Neural cell (in vitro differentiated cells): ENCODE measurements at regions not wholly inside any gene's neighbourhood (a gene's known extent, or its start where the extent isn't known, plus 50 kb on each side); places are given as distances from the start of the nearest gene placed in this dataset.

Experiments
- H2AFZ ChIP-seq: fragments of 200-600, 300-800 bp; sonication (generic), shearing (Covaris generic); 2 replicates; pipeline ENCODE4 v1.6.0; 2014; ENCODE audit warnings: low read depth, mild to moderate bottlenecking, antibody characterized with exemption, low read length, moderate library complexity
- H3F3A ChIP-seq: fragments of 200-600 bp; shearing (Covaris generic); 2 replicates; pipeline ENCODE4 v1.6.1; 2016; ENCODE audit warnings: mild to moderate bottlenecking, moderate library complexity, mixed read lengths, antibody characterized with exemption, low read length; ENCODE audit not compliant: insufficient read depth, poor library complexity, severe bottlenecking
- H3K27ac ChIP-seq: fragments of 200-600, 300-800 bp; sonication (generic), shearing (Covaris generic); 2 replicates; pipeline ENCODE4 v1.5.1; 2014; ENCODE audit warnings: mild to moderate bottlenecking, low read length, moderate library complexity
- H3K27me3 ChIP-seq: fragments of 300-800, 200-600 bp; sonication (generic), shearing (Covaris generic); 2 replicates; pipeline ENCODE4 v1.6.0; 2014; ENCODE audit warnings: mild to moderate bottlenecking, low read depth, low read length, moderate library complexity; ENCODE audit not compliant: insufficient read depth
- H3K36me3 ChIP-seq: fragments of 300-800, 200-600 bp; sonication (generic), shearing (Covaris generic); 2 replicates; pipeline ENCODE4 v1.5.1; 2014; ENCODE audit warnings: mild to moderate bottlenecking, antibody characterized with exemption, low read length, moderate library complexity; ENCODE audit not compliant: insufficient read depth
- H3K4me2 ChIP-seq: fragments of 300-800, 200-600 bp; sonication (generic), shearing (Covaris generic); 2 replicates; pipeline ENCODE4 v1.6.0; 2014; ENCODE audit warnings: mild to moderate bottlenecking, low read length
- H3K4me3 ChIP-seq: fragments of 300-800, 200-600 bp; sonication (generic), shearing (Covaris generic); 2 replicates; pipeline ENCODE4 v1.5.1; 2014; ENCODE audit warnings: mild to moderate bottlenecking, low read length, moderate library complexity
- H3K79me2 ChIP-seq: fragments of 200-600 bp; shearing (Covaris generic); replicated peaks from 2 replicates; pipeline ENCODE4 v1.6.0; 2014; ENCODE audit warnings: mild to moderate bottlenecking, low read length, moderate library complexity; ENCODE audit not compliant: insufficient read depth
- H3K9ac ChIP-seq: fragments of 300-800, 200-600 bp; sonication (generic), shearing (Covaris generic); 2 replicates; pipeline ENCODE4 v1.6.1; 2016; ENCODE audit warnings: mild to moderate bottlenecking, low read length, mixed read lengths
- H3K9me2 ChIP-seq: fragments of 200-600 bp; shearing (Covaris generic); 2 replicates; pipeline ENCODE4 v1.6.1; 2016; ENCODE audit warnings: mild to moderate bottlenecking, low read length, mixed read lengths; ENCODE audit not compliant: insufficient read depth
- H3K9me3 ChIP-seq: fragments of 200-600, 300-800 bp; sonication (generic), shearing (Covaris generic); 2 replicates; pipeline ENCODE4 v1.6.1; 2016; ENCODE audit warnings: mild to moderate bottlenecking, mixed run types, low read length, moderate library complexity, mixed read lengths
- H4K20me1 ChIP-seq: fragments of 200-600 bp; shearing (Covaris generic); 2 replicates; pipeline ENCODE4 v1.6.1; 2016; ENCODE audit warnings: mild to moderate bottlenecking, mixed run types; ENCODE audit not compliant: insufficient read depth
- EP300 ChIP-seq: fragments of 450-650 bp; conservative IDR thresholded peaks from 2 replicates; pipeline ENCODE4 v1.6.1; 2014; ENCODE audit warnings: antibody characterized with exemption, mild to moderate bottlenecking, moderate library complexity; ENCODE audit not compliant: poor library complexity, severe bottlenecking
- EZH2 ChIP-seq: fragments of 200-600, 300-800 bp; shearing (Covaris generic), sonication (generic); IDR thresholded peaks from 2 replicates; pipeline ENCODE4 v1.6.1; 2014; ENCODE audit warnings: antibody characterized with exemption, low read length, borderline replicate concordance, mild to moderate bottlenecking; ENCODE audit not compliant: insufficient read depth, poor library complexity, severe bottlenecking
- MXI1 ChIP-seq: fragments of 450-650 bp; conservative IDR thresholded peaks from 2 replicates; pipeline ENCODE4 v1.6.1; 2014; ENCODE audit warnings: antibody characterized with exemption, mild to moderate bottlenecking; ENCODE audit not compliant: poor library complexity, severe bottlenecking
- POLR2AphosphoS5 ChIP-seq: IDR thresholded peaks from 2 replicates; pipeline ENCODE4 v1.6.1; 2012
- RAD21 ChIP-seq: fragments of 450-650 bp; conservative IDR thresholded peaks from 2 replicates; pipeline ENCODE4 v1.6.1; 2014; ENCODE audit warnings: antibody characterized with exemption, mild to moderate bottlenecking, moderate library complexity
- SMC3 ChIP-seq: fragments of 450-650 bp; conservative IDR thresholded peaks from 2 replicates; pipeline ENCODE4 v1.6.1; 2014; ENCODE audit warnings: antibody characterized with exemption, mild to moderate bottlenecking, moderate library complexity; ENCODE audit not compliant: poor library complexity
- TAF1 ChIP-seq: IDR thresholded peaks from 2 replicates; pipeline ENCODE4 v1.6.1; 2012; ENCODE audit warnings: low read depth
- small RNA-seq, 3 experiments: library from RNA; depleted of rRNA; stranded (forward); fragments of <200 nt; gene quantifications; one replicate each; pipeline ENCODE3, GENCODE V24; 2012
- TF ChIP-seq, protein P1 (sequence below): IDR thresholded peaks from 2 replicates; pipeline ENCODE4 v1.6.1; 2012; ENCODE audit warnings: borderline replicate concordance
- TF ChIP-seq, protein P2 (sequence below): fragments of 450-650 bp; IDR thresholded peaks from 2 replicates; pipeline ENCODE4 v1.5.1; 2014; ENCODE audit warnings: antibody characterized with exemption, mild to moderate bottlenecking, moderate library complexity; ENCODE audit not compliant: poor library complexity, severe bottlenecking

DNA sequence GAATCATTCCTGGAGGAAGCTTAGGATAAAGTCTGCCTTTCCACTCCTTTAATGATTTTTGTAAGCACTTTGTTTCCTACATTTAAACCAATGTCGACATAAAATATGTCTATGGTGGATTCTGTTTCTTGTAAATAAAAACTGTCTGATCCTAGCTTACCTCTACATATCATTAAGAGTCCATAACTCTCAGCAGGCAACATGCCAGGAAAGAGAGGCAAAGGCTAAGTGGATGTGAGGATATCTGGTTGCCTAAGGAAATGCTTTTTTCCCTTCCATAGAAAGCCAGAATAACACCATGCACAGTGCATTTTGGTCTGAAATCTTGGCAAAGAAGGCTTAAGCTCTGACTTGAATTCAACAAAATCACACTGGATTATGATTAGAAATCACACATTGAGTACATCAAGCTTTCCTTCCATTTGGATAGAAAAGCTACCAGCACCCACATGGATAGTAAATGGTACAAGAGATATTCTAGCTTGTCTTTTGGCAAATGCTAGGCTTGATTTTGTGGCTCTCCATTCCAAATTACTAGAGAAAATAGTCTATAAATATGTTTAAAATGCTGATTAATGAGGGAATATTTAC is 57.0 kb upstream of the CNTN1 start:
- Histone ChIP-seq H3F3A (no peaks in the 10 kb centered on the region), H3K36me3 (no peaks in the 10 kb centered on the region), H2AFZ (no peak overlapping the region), H3K27ac (no peak overlapping the region), H3K4me3 (no peak overlapping the region), H3K4me2 (no peak overlapping the region), H3K79me2 (no peaks in the 10 kb centered on the region), H4K20me1 (no peaks in the 10 kb centered on the region), H3K27me3 (no peaks in the 10 kb centered on the region), H3K9me3 (no peaks in the 10 kb centered on the region), H3K9ac (no peak overlapping the region), H3K9me2 (no peaks in the 10 kb centered on the region)
- TF ChIP-seq SMC3, result no peak
- TF ChIP-seq EZH2, result no peak
- TF ChIP-seq POLR2AphosphoS5, result no peak
- TF ChIP-seq TAF1, result no peak
- no peak for TF ChIP-seq MXI1
- TF ChIP-seq, protein P1, sequence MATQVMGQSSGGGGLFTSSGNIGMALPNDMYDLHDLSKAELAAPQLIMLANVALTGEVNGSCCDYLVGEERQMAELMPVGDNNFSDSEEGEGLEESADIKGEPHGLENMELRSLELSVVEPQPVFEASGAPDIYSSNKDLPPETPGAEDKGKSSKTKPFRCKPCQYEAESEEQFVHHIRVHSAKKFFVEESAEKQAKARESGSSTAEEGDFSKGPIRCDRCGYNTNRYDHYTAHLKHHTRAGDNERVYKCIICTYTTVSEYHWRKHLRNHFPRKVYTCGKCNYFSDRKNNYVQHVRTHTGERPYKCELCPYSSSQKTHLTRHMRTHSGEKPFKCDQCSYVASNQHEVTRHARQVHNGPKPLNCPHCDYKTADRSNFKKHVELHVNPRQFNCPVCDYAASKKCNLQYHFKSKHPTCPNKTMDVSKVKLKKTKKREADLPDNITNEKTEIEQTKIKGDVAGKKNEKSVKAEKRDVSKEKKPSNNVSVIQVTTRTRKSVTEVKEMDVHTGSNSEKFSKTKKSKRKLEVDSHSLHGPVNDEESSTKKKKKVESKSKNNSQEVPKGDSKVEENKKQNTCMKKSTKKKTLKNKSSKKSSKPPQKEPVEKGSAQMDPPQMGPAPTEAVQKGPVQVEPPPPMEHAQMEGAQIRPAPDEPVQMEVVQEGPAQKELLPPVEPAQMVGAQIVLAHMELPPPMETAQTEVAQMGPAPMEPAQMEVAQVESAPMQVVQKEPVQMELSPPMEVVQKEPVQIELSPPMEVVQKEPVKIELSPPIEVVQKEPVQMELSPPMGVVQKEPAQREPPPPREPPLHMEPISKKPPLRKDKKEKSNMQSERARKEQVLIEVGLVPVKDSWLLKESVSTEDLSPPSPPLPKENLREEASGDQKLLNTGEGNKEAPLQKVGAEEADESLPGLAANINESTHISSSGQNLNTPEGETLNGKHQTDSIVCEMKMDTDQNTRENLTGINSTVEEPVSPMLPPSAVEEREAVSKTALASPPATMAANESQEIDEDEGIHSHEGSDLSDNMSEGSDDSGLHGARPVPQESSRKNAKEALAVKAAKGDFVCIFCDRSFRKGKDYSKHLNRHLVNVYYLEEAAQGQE, result no peak
- TF ChIP-seq, protein P2, sequence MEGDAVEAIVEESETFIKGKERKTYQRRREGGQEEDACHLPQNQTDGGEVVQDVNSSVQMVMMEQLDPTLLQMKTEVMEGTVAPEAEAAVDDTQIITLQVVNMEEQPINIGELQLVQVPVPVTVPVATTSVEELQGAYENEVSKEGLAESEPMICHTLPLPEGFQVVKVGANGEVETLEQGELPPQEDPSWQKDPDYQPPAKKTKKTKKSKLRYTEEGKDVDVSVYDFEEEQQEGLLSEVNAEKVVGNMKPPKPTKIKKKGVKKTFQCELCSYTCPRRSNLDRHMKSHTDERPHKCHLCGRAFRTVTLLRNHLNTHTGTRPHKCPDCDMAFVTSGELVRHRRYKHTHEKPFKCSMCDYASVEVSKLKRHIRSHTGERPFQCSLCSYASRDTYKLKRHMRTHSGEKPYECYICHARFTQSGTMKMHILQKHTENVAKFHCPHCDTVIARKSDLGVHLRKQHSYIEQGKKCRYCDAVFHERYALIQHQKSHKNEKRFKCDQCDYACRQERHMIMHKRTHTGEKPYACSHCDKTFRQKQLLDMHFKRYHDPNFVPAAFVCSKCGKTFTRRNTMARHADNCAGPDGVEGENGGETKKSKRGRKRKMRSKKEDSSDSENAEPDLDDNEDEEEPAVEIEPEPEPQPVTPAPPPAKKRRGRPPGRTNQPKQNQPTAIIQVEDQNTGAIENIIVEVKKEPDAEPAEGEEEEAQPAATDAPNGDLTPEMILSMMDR, result no peak
- no peak for TF ChIP-seq EP300
- TF ChIP-seq RAD21, result no peak

Small RNAs in the stretch of these regions (small RNA-seq; reads per million reads assigned to genes)
- 0 reads per million in 3 experiments for gene RNU6-713P
